IPS-NIHi11 (cell line): ENCODE measurements at regions not wholly inside any gene's neighbourhood (a gene's known extent, or its start where the extent isn't known, plus 50 kb on each side); places are given as distances from the start of the nearest gene placed in this dataset.

Experiments
- DNase-seq: peaks from one replicate; pipeline ENCODE4 v3.0.0; 2012; ENCODE audit warnings: mixed read lengths, low spot score

- no peak for DNase-seq
Measured at GRCh38 chr14:66371776-66372175, 114.4 kb upstream of the CCDC196 start.

- no peak for DNase-seq
Measured at GRCh38 chr14:66375046-66375964, 110.9 kb upstream of the CCDC196 start.

GRCh38 chr14:66377574-66377973 lies 108.6 kb upstream of the CCDC196 start:
- DNase-seq: no peak

- DNase-seq: no peak
Measured at GRCh38 chr14:66378712-66379505, 107.3 kb upstream of the CCDC196 start.

- DNase-seq: no peak
Measured at GRCh38 chr14:66380143-66380542, 106.0 kb upstream of the CCDC196 start.

GRCh38 chr14:66381755-66382154 lies 104.4 kb upstream of the CCDC196 start:
- DNase-seq: no peak

- DNase-seq: no peak
Measured at GRCh38 chr14:66383257-66383656, 102.9 kb upstream of the CCDC196 start.

GRCh38 chr14:66383771-66384170 lies 102.4 kb upstream of the CCDC196 start:
- DNase-seq: peak; percentile 23

GRCh38 chr14:66388516-66388915 lies 97.7 kb upstream of the CCDC196 start:
- DNase-seq: no peak

GRCh38 chr14:66389481-66389880 lies 96.7 kb upstream of the CCDC196 start:
- DNase-seq: no peak

- DNase-seq: no peak
Measured at GRCh38 chr14:66395300-66395699, 90.9 kb upstream of the CCDC196 start.

- DNase-seq: no peak
Measured at GRCh38 chr14:66396164-66396563, 90.0 kb upstream of the CCDC196 start.

GRCh38 chr14:66398437-66398836 lies 87.7 kb upstream of the CCDC196 start:
- no peak for DNase-seq

GRCh38 chr14:66401449-66402095 lies 84.6 kb upstream of the CCDC196 start:
- no peak for DNase-seq

- DNase-seq: peak; percentile 53
Measured at GRCh38 chr14:66403183-66403582, 83.0 kb upstream of the CCDC196 start.

- no peak for DNase-seq
Measured at GRCh38 chr14:66404051-66404545, 82.1 kb upstream of the CCDC196 start.

GRCh38 chr14:66405158-66405557 lies 81.0 kb upstream of the CCDC196 start:
- DNase-seq: peak; percentile 42

- no peak for DNase-seq
Measured at GRCh38 chr14:66413901-66414300, 72.3 kb upstream of the CCDC196 start.

- no peak for DNase-seq
Measured at GRCh38 chr14:66414511-66414910, 71.7 kb upstream of the CCDC196 start.

GRCh38 chr14:66420251-66421006 lies 65.7 kb upstream of the CCDC196 start:
- no peak for DNase-seq
